Endothelial cell of umbilical vein (primary cell): ENCODE measurements at regions not wholly inside any gene's neighbourhood (a gene's known extent, or its start where the extent isn't known, plus 50 kb on each side); places are given as distances from the start of the nearest gene placed in this dataset.

Source experiments
- BruUV-seq: library from RNA; stranded (reverse); fragments of 400-500 nt; replicated peaks from 2 replicates; lab custom pipeline; 2021; lab: Mats Ljungman, UMichigan
- CTCF ChIA-PET: fragments of 300-600, 350-600 bp; sonication (Branson Sonifier 250); formaldehyde crosslinking; loops from one replicate; lab custom pipeline; 2021; ENCODE audit warnings: antibody characterized with exemption, inconsistent platforms; lab: Charles Lee
- POLR2A ChIA-PET: fragments of 300-600, 350-600 bp; sonication (Branson Sonifier 250); formaldehyde crosslinking; loops from one replicate; lab custom pipeline; 2021; ENCODE audit warnings: antibody characterized with exemption, inconsistent platforms; lab: Charles Lee
- DNase-seq: peaks from one replicate; pipeline ENCODE4 v3.0.0-alpha.2; 2011; ENCODE audit warnings: low read depth, low spot score
- FAIRE-seq: peaks from 2 replicates; lab custom pipeline; 2011; peaks lifted over from hg19 to GRCh38; lab: Jason Lieb, UNC
- H2AFZ ChIP-seq: 2 replicates; pipeline ENCODE4 v1.6.0; 2012; ENCODE audit warnings: low read depth, low read length, control low read depth, inconsistent platforms
- H3K27ac ChIP-seq: 2 replicates; pipeline ENCODE4 v1.5.1; 2011; ENCODE audit warnings: low read depth, mild to moderate bottlenecking, control low read depth, low read length, moderate library complexity; ENCODE audit not compliant: insufficient read depth
- H3K27me3 ChIP-seq, 2 experiments: 2 replicates each; pipeline versions ENCODE4 v1.6.0 to v1.6.1; 2011; ENCODE audit warnings: low read length in 2 of 2, mixed read lengths in 1 of 2; ENCODE audit not compliant: control insufficient read depth in 2 of 2, insufficient read depth in 2 of 2
- H3K36me3 ChIP-seq, 2 experiments: 2 replicates in 1 of 2; 3 replicates in 1 of 2; pipeline ENCODE4 v1.5.1; 2011; ENCODE audit warnings: low read length in 2 of 2, mild to moderate bottlenecking in 1 of 2, moderate library complexity in 1 of 2; ENCODE audit not compliant: control insufficient read depth in 2 of 2, insufficient read depth in 2 of 2; ENCODE audit errors: extremely low read depth in 1 of 2
- H3K4me1 ChIP-seq: 3 replicates; pipeline ENCODE4 v1.5.1; 2011; ENCODE audit warnings: mild to moderate bottlenecking, low read length; ENCODE audit not compliant: control insufficient read depth, insufficient read depth; ENCODE audit errors: extremely low read depth
- H3K4me2 ChIP-seq: 2 replicates; pipeline ENCODE4 v1.6.1; 2011; ENCODE audit warnings: low read length, control low read depth, mixed read lengths; ENCODE audit not compliant: insufficient read depth
- H3K4me3 ChIP-seq, 3 experiments: fragments of 200-600 bp in 1 of 3; sonication (generic), shearing (Covaris generic) in 1 of 3; replicated peaks in 1 of 3; 2 replicates each; pipeline ENCODE4 v1.5.1; 2011 to 2016; ENCODE audit warnings: control low read depth in 3 of 3, low read length in 3 of 3, mild to moderate bottlenecking in 2 of 3, inconsistent platforms in 1 of 3, low read depth in 1 of 3, moderate library complexity in 1 of 3; ENCODE audit not compliant: insufficient read depth in 1 of 3
- H3K79me2 ChIP-seq: 2 replicates; pipeline ENCODE4 v1.6.0; 2012; ENCODE audit warnings: low read length, inconsistent platforms; ENCODE audit not compliant: control insufficient read depth, insufficient read depth
- H3K9ac ChIP-seq: replicated peaks from 2 replicates; pipeline ENCODE3; 2011; ENCODE audit warnings: low read length, control low read depth; ENCODE audit not compliant: insufficient read depth; ENCODE audit errors: extremely low read depth
- H3K9me1 ChIP-seq: replicated peaks from 3 replicates; pipeline ENCODE4 v1.6.0; 2011; ENCODE audit warnings: mild to moderate bottlenecking, low read length; ENCODE audit not compliant: control insufficient read depth, insufficient read depth; ENCODE audit errors: extremely low read depth
- H3K9me3 ChIP-seq: replicated peaks from 2 replicates; pipeline ENCODE4 v1.5.1; 2012; ENCODE audit warnings: low read length, inconsistent platforms; ENCODE audit not compliant: control insufficient read depth, insufficient read depth
- H4K20me1 ChIP-seq: replicated peaks from 2 replicates; pipeline ENCODE3; 2011; ENCODE audit warnings: mild to moderate bottlenecking, low read length; ENCODE audit not compliant: control insufficient read depth, insufficient read depth; ENCODE audit errors: extremely low read depth
- EZH2 ChIP-seq: IDR thresholded peaks from 2 replicates; pipeline ENCODE4 v1.6.1; 2012; ENCODE audit warnings: borderline replicate concordance, low read depth, mild to moderate bottlenecking, moderate library complexity, low read length, inconsistent platforms; ENCODE audit not compliant: severe bottlenecking
- FOS ChIP-seq: IDR thresholded peaks from 2 replicates; pipeline ENCODE4 v1.6.1; 2011; ENCODE audit warnings: mild to moderate bottlenecking, low read length, moderate library complexity, borderline replicate concordance; ENCODE audit not compliant: insufficient read depth
- GATA2 ChIP-seq: IDR thresholded peaks from 2 replicates; pipeline ENCODE4 v1.7.0; 2011; ENCODE audit warnings: low read depth, mild to moderate bottlenecking, moderate library complexity, mixed read lengths, low read length; ENCODE audit not compliant: insufficient read length, insufficient read depth
- JUN ChIP-seq: IDR thresholded peaks from 2 replicates; pipeline ENCODE4 v1.6.1; 2011; ENCODE audit warnings: borderline replicate concordance, low read depth; ENCODE audit not compliant: insufficient read length, insufficient read depth
- MYC ChIP-seq: IDR thresholded peaks from one replicate; pipeline ENCODE4 v1.6.1; 2011; ENCODE audit warnings: mild to moderate bottlenecking, low read depth, low read length
- POLR2A ChIP-seq: IDR thresholded peaks from 2 replicates; pipeline ENCODE4 v1.6.1; 2012; ENCODE audit warnings: low read depth, mild to moderate bottlenecking, control low read depth, low read length
- POLR2AphosphoS5 ChIP-seq: IDR thresholded peaks from 2 replicates; pipeline ENCODE4 v1.6.1; 2012; ENCODE audit warnings: low read depth, mild to moderate bottlenecking, control low read depth, low read length, moderate library complexity; ENCODE audit not compliant: insufficient read depth
- dilution Hi-C: fragments of 300-500 bp; cut with MboI; formaldehyde crosslinking; loops from one replicate; pipeline ENCODE4 v1.15.0; 2019; ENCODE audit warnings: low sequenced_read_pairs; ENCODE audit not compliant: extremely low pct_ligation_motif_present
- intact Hi-C: fragments of 100-400 bp; cut with micrococcal nuclease; formaldehyde crosslinking; loops from one replicate; pipeline ENCODE4 v1.10.0; 2022
- TF ChIP-seq, protein P1 (sequence below): IDR thresholded peaks from 2 replicates; pipeline ENCODE4 v1.6.1; 2011; ENCODE audit not compliant: insufficient read depth, insufficient read length
- TF ChIP-seq, protein P2 (sequence below), 2 donors: IDR thresholded peaks; 1 replicate in 1 of 2; 2 replicates in 1 of 2; pipeline ENCODE4 v1.5.1; 2011; ENCODE audit warnings: low read length in 2 of 2, mild to moderate bottlenecking in 2 of 2, moderate library complexity in 2 of 2, control low read depth in 1 of 2, inconsistent platforms in 1 of 2, low read depth in 1 of 2; ENCODE audit not compliant: insufficient read depth in 1 of 2; ENCODE audit errors: extremely low read depth in 1 of 2

DNA sequence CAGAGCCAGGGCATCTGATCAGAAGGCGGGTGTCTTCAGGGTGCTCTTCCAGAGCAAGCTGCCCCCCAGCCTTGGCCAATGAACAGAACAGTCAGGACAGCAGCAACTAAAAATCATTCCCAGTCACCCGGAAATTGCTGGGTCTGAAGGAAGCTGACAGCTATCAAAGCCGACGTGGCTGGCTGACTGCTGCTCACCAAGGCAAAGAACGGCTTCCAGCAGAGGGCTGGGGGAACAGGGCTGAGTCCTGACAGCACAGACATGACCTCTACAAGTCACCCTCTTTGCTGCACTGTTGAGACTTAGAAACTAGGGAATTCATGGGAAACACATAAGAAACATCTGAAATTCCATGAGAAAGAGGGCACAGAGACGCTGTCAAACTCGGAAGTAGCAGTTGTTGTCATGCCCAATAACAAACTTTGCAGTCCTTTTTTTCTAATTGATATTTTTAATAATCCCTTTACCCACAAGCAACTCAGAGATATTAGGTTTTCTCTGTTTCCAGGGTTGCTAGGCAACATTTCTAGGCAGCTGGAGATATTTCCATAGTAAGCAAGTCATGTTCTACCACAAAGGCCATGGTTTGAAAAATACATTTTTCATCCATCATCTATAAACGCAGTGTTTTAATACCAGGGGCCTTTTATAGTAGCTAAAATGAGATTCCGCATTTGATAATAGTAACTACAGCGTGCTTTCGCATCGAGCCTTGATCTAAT lies 365.2 kb downstream of the SEC23A start:
- Histone ChIP-seq H3K9me3 (no peaks in the 10 kb centered on the region), H4K20me1 (no peaks in the 10 kb centered on the region), H3K4me1 (no peaks in the 10 kb centered on the region), H3K9ac (no peak overlapping the region), H3K36me3 (no peaks in the 10 kb centered on the region), H2AFZ (no peak overlapping the region), H3K27ac (no peak overlapping the region), H3K27me3 (peaks cover 0 to 3% of the 10 kb centered on the region in 2 experiments), H3K4me2 (no peak overlapping the region), H3K79me2 (no peaks in the 10 kb centered on the region), H3K4me3 (no peak overlapping the region), H3K9me1 (no peaks in the 10 kb centered on the region)
- TF ChIP-seq GATA2 (no peak), FOS (no peak), EZH2 (no peak), POLR2A (no peak), MYC (no peak), POLR2AphosphoS5 (no peak), JUN (no peak)
- TF ChIP-seq, protein P1, sequence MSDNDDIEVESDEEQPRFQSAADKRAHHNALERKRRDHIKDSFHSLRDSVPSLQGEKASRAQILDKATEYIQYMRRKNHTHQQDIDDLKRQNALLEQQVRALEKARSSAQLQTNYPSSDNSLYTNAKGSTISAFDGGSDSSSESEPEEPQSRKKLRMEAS = no peak
- TF ChIP-seq, protein P2, sequence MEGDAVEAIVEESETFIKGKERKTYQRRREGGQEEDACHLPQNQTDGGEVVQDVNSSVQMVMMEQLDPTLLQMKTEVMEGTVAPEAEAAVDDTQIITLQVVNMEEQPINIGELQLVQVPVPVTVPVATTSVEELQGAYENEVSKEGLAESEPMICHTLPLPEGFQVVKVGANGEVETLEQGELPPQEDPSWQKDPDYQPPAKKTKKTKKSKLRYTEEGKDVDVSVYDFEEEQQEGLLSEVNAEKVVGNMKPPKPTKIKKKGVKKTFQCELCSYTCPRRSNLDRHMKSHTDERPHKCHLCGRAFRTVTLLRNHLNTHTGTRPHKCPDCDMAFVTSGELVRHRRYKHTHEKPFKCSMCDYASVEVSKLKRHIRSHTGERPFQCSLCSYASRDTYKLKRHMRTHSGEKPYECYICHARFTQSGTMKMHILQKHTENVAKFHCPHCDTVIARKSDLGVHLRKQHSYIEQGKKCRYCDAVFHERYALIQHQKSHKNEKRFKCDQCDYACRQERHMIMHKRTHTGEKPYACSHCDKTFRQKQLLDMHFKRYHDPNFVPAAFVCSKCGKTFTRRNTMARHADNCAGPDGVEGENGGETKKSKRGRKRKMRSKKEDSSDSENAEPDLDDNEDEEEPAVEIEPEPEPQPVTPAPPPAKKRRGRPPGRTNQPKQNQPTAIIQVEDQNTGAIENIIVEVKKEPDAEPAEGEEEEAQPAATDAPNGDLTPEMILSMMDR (IDR thresholded peaks at IDR 0.05; ENCODE audit: extremely low read depth in 1 of 2, insufficient read depth in 1 of 2, low read depth in 1 of 2, low read length in 2 of 2) = no peak
- intact Hi-C loops (no loop called here), dilution Hi-C loops (no loop called here)
- BruUV-seq = no TSS peak
- ChIA-PET CTCF (interaction anchor here (0.9 to 1.2 kb wide), 2 partner anchors 16 to 278 kb away, joined by 3 read pairs; no protein-coding TSS in a partner anchor), POLR2A (no interaction called here)
- DNase-seq (no peak), FAIRE-seq (no peak)
